ENCODE measurements at regions not wholly inside any gene's neighbourhood (a gene's known extent, or its start where the extent isn't known, plus 50 kb on each side); places are given as distances from the start of the nearest gene placed in this dataset.

- no peak for TF ChIP-seq REST (IDR thresholded peaks at IDR 0.05; ENCODE audit: unreplicated experiment)
- no peak for TF ChIP-seq EZH2phosphoT487 (IDR thresholded peaks at IDR 0.05; ENCODE audit: unreplicated experiment)
- no peak for TF ChIP-seq ZNF114 (CRISPR knock-in tag; IDR thresholded peaks at IDR 0.05)
- no peak for TF ChIP-seq ZNF462 (CRISPR knock-in tag; IDR thresholded peaks at IDR 0.05)
These were observed 444.6 kb upstream of the SGCG start (continued) for GRCh38 chr13:22736084-22736767.

- no peak overlapping the region for H3K4me3 ChIP-seq
- H3K36me3 ChIP-seq (ENCODE audit: insufficient read depth) = no peaks in the 10 kb centered on the region
- Mint-ChIP-seq H3K27me3 (ENCODE audit: insufficient read depth, low read depth, poor library complexity) (no peaks in the 10 kb centered on the region), H3K4me3 (no peak overlapping the region), H3K36me3 (ENCODE audit: low read depth) (no peaks in the 10 kb centered on the region), H3K9me3 (no peaks in the 10 kb centered on the region), H3K4me1 (peaks cover 9% of the 10 kb centered on the region), H3K27ac (no peak overlapping the region)
- no peaks in the 10 kb centered on the region for H3K79me2 ChIP-seq (replicated peaks; ENCODE audit: insufficient read depth)
- H2AFZ ChIP-seq = peak overlapping the region; percentile 70
- H4K20me1 ChIP-seq (replicated peaks; ENCODE audit: insufficient read depth) = no peaks in the 10 kb centered on the region
- no peak overlapping the region for H3K27ac ChIP-seq (ENCODE audit: low read depth)
- DNase-seq (ENCODE audit: low spot score) = no peak
- H3K9me2 ChIP-seq (ENCODE audit: insufficient read depth) = no peaks in the 10 kb centered on the region
- no peaks in the 10 kb centered on the region for H3F3A ChIP-seq (replicated peaks; ENCODE audit: low read depth)
- H3K4me1 ChIP-seq (ENCODE audit: insufficient read depth) = no peaks in the 10 kb centered on the region
- H3K27me3 ChIP-seq (ENCODE audit: insufficient read depth) = no peaks in the 10 kb centered on the region
- peak; percentile 21 for ATAC-seq
- no peak overlapping the region for H3K4me2 ChIP-seq
- TF ChIP-seq EZH2 (IDR thresholded peaks at IDR 0.05; ENCODE audit: low read depth, unreplicated experiment) = no peak
- no peak for TF ChIP-seq POLR2AphosphoS5 (IDR thresholded peaks at IDR 0.05; ENCODE audit: low read depth)
- no peak for TF ChIP-seq REST (IDR thresholded peaks at IDR 0.05; ENCODE audit: unreplicated experiment)
- no peak for TF ChIP-seq CTCF (conservative IDR thresholded peaks at IDR 0.05; ENCODE audit: low read depth in 2 of 2)
- no peak for TF ChIP-seq ETS1 (IDR thresholded peaks at IDR 0.05)
These were observed 444.0 kb upstream of the SGCG start for GRCh38 chr13:22736768-22737092.

All from GM23338 (cell line).